GM12865 (cell line): ENCODE measurements at regions not wholly inside any gene's neighbourhood (a gene's known extent, or its start where the extent isn't known, plus 50 kb on each side); places are given as distances from the start of the nearest gene placed in this dataset.
"Not testable (repeated sequence)": the region's sequence is repeated elsewhere in the genome, so short reads cannot be mapped to it uniquely, and the experiment has no call there.

Experiments used
- DNase-seq: peaks from one replicate; pipeline ENCODE4 v3.0.0; 2010; ENCODE audit warnings: low read depth
- H3K4me3 ChIP-seq: 2 replicates; pipeline ENCODE4 v1.5.1; 2011; ENCODE audit warnings: mild to moderate bottlenecking, low read depth, low read length, control low read depth
- TF ChIP-seq, protein P1 (sequence below): IDR thresholded peaks from 2 replicates; pipeline ENCODE4 v1.5.1; 2011; ENCODE audit warnings: low read length, control low read depth, low read depth, inconsistent platforms; ENCODE audit not compliant: insufficient read depth; ENCODE audit errors: missing control alignments

DNA sequence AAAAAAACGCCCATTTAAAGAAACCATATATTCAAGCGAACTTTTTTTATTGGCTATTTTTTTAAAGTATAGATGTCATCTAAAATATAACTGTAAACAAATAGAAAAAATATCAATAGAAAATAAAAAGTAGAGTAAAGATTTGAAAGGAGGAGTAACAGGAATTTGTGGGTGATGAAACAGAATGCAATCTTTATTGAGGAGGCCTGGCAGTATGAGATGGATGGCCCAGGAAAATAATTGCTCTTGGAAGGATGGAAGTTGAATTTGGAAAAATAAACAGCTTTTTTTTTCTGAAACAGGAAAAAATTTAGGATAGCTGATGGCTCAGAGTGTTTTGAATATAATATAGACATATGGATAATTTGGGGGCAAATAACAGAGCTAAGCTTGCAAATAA is 219.0 kb downstream of the CASP12 start:
- DNase-seq = no peak
- H3K4me3 ChIP-seq = no peak overlapping the region
- TF ChIP-seq, protein P1, sequence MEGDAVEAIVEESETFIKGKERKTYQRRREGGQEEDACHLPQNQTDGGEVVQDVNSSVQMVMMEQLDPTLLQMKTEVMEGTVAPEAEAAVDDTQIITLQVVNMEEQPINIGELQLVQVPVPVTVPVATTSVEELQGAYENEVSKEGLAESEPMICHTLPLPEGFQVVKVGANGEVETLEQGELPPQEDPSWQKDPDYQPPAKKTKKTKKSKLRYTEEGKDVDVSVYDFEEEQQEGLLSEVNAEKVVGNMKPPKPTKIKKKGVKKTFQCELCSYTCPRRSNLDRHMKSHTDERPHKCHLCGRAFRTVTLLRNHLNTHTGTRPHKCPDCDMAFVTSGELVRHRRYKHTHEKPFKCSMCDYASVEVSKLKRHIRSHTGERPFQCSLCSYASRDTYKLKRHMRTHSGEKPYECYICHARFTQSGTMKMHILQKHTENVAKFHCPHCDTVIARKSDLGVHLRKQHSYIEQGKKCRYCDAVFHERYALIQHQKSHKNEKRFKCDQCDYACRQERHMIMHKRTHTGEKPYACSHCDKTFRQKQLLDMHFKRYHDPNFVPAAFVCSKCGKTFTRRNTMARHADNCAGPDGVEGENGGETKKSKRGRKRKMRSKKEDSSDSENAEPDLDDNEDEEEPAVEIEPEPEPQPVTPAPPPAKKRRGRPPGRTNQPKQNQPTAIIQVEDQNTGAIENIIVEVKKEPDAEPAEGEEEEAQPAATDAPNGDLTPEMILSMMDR = no peak

DNA sequence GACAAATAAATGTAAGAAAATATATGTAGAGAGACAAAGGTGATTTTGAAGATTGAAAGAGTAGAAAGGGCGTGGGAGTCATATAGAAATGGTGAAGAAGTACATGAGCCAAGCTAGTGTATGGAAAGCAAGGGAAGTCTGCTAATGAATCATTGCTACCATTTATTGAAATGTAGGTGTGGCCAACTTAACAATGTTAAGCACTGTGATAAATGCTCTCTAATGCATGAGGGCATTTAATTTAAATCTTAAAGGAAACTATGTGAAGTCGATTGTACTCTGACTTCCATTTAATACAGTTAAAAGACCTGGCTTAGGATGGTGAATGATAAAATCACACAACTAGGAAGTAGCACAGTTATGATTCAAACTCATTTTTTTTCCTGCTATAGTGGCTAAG is 219.9 kb downstream of the CASP12 start:
- TF ChIP-seq, protein P1 = no peak
- H3K4me3 ChIP-seq = no peak overlapping the region
- DNase-seq = no peak

DNA sequence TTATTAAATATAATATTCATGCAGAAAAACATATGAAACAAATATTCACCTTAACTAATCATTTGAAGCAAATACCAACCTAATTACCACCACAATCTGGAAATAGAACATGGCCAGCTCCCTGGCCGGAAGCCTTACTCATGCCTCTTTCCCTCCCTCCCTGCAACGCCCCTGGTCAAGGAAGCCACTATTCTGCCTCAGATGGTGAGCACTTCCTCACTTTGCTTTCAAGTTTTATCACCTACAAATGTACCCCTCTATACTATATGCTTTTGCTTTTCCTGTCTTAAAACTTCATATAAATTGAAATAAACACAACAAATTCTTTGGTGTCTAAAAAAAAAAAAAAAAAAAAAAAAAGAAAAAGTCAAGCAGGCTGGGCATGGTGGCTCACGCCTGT is 221.2 kb downstream of the CASP12 start:
- not testable (repeated sequence) for DNase-seq, H3K4me3 ChIP-seq

GRCh38 chr11:104672897-104673296 is 225.4 kb downstream of the CASP12 start:
- DNase-seq = no peak
- TF ChIP-seq, protein P1 = no peak
- no peak overlapping the region for H3K4me3 ChIP-seq

- DNase-seq = no peak
- no peak overlapping the region for H3K4me3 ChIP-seq
- TF ChIP-seq, protein P1 = no peak
Measured at GRCh38 chr11:104668797-104669463, 229.3 kb downstream of the CASP12 start.

DNA sequence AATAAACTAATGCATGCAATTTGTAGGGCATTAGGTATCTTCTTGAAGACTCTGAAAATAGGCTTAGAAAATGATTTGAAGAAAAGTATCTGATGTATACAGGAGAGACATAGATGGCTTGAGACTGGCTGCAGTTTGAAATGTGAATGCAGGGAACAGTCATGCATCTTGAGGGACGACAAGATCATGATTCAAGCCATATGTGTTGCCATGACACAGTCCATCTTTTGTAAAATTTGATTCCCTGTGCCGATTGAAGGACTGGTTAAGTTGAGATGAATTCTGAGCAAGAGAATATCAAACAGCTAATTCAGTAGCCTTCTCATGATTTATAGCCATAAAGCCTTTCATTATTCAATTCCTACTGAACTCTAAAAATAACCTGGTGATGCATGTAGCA is 231.6 kb downstream of the CASP12 start:
- TF ChIP-seq, protein P1 = no peak
- no peak overlapping the region for H3K4me3 ChIP-seq
- no peak for DNase-seq

DNA sequence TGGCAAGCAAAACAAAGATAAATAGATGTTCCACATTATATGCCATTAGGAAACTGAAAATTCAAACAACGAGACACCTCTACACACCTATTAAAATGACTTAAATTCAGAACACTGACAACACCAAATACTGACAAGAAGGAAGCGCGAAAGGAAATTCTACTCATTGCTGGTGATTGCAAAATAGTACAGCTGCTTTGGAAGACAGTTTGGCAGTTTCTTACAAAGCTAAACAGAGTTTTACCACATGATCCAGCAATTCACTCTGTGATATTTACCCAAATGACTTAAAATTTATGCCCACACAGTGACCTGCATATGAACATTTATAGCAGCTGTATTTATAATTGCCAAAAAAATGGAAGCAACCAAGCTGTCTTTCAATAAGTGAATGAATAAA is 232.6 kb downstream of the CASP12 start:
- no peak overlapping the region for H3K4me3 ChIP-seq
- no peak for DNase-seq
- TF ChIP-seq, protein P1 = no peak
